ENCODE measurements at regions not wholly inside any gene's neighbourhood (a gene's known extent, or its start where the extent isn't known, plus 50 kb on each side); places are given as distances from the start of the nearest gene placed in this dataset.
A peak's percentile ranks its signal among the peaks of the same experiment; 100 is the strongest.

DNA sequence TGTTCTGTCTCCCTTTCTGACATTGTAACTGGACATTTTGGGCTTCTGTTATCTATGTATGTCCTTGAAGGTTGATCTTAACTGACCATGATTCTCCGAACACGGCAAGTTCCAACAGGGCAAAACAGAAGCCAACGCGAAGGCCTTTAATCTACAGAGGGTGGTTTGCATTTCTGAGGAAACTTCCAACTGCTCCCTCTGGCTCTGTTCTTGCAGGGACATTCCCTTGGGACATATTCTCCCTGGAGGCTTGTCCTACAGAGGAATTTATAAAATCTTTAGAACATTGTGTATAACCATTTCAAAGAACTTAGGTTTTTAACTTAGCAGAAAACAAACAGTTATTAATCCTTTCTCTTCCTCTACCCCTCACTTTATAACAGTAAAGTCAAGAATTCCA, 189.0 kb upstream of the CDYL start:
- DNase-seq (ENCODE audit: low spot score): no peak

DNA sequence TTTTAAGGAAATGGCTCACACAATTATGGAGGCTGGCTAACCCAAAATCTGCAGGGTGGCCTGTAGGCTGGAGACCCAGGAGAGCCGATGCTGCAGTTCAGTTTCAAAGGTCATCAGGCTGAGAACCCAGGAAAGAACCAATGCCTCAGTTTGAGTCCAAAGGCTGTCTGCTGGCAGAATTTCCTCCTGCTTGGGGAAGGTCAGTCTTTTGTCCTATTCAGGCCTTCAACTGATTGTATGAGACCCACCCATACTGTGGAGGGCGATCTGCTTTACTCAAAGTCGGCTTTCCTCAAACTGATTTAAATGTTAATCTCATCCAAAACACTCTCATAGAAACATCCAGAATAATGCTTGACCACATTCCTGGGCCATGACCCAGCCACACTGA, 189.7 kb upstream of the CDYL start:
- no peak for DNase-seq (ENCODE audit: low spot score)

- DNase-seq (ENCODE audit: low spot score): no peak
These were observed 190.3 kb upstream of the CDYL start for GRCh38 chr6:4585682-4586468.

DNA sequence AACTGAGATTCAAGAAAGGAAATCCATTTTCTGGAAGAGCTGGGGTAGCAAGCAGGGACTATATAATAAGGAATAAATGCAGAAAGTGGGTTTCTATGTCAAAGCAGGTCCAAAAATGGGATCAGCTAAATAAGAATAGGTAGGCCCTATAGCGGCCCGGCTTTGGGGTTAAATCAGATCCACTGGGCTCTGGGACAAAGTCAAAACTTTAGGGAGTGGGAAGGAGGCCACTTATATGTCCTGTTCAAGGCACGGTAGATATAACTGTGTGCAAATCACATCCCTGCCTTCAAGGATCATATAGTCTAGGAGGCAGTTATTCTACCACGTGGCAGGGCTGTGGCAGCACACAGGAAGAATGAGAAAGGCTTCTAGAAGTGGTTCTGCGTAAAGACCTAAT, 191.4 kb upstream of the CDYL start:
- no peak for DNase-seq (ENCODE audit: low spot score)

GRCh38 chr6:4582506-4583417, 193.4 kb upstream of the CDYL start:
- DNase-seq (ENCODE audit: low spot score): no peak

GRCh38 chr6:4581468-4582385, 194.5 kb upstream of the CDYL start:
- DNase-seq (ENCODE audit: low spot score): no peak

- DNase-seq (ENCODE audit: low spot score): no peak
These were observed 195.8 kb upstream of the CDYL start for GRCh38 chr6:4580361-4580760.

- DNase-seq (ENCODE audit: low spot score): no peak
These were observed 198.8 kb upstream of the CDYL start for GRCh38 chr6:4577406-4577805.

- DNase-seq (ENCODE audit: low spot score): no peak
These were observed 200.5 kb upstream of the CDYL start for GRCh38 chr6:4575714-4576113.

GRCh38 chr6:4574007-4574406, 202.2 kb upstream of the CDYL start:
- DNase-seq (ENCODE audit: low spot score): no peak

- DNase-seq (ENCODE audit: low spot score): no peak
These were observed 205.2 kb upstream of the CDYL start for GRCh38 chr6:4571011-4571410.

GRCh38 chr6:4568138-4568537, 208.1 kb upstream of the CDYL start:
- peak; percentile 79 for DNase-seq (ENCODE audit: low spot score)

GRCh38 chr6:4567141-4567540, 209.1 kb upstream of the CDYL start:
- no peak for DNase-seq (ENCODE audit: low spot score)

DNA sequence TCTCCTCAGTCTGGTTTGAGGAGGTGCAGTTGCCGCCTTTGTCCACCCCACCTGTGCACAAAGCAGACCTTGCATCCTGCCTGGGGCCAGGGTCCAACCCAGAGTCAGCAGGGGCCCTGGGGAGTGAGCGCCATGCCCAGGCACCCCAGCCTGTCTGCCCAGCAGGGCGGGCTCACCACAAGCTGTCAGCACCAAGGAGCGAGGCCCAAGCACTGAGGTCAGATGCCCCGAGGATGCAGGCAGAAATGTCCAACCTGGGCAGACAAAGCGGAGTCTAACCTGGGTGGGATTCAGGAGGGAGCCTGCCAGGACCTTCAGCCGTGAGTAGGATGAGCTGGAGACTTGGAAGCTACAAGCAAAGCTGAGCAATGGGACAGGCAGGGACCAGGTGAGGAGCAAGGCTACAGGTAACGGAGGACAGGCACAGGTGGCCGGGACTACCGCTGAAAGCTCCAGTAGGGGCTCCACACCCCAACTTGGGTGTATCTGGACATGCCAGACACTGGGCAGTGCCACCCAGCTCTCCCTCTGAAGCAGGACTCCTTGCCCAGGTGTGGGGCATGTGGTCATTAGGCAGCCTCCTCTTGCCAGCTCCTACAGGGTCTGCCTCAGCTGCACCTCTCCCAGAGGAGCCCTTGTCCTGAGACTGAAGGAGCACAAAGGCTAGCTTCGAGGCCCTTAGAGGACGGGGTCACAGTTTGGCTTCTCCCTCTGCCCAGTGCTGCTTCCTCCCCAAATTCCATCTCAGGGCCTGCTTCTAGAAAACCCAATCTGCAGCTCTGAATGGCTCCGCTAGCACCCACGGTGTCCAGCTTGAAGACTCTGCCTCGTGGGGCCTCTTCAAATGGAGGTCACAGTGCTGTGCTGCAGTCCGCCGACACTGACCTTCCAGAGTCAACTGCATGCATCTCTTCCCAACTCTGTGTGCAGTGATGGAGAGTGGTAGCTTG, 210.6 kb upstream of the CDYL start:
- no peak for DNase-seq (ENCODE audit: low spot score)

GRCh38 chr6:4564801-4565271, 211.4 kb upstream of the CDYL start:
- DNase-seq (ENCODE audit: low spot score): peak; percentile 4

DNA sequence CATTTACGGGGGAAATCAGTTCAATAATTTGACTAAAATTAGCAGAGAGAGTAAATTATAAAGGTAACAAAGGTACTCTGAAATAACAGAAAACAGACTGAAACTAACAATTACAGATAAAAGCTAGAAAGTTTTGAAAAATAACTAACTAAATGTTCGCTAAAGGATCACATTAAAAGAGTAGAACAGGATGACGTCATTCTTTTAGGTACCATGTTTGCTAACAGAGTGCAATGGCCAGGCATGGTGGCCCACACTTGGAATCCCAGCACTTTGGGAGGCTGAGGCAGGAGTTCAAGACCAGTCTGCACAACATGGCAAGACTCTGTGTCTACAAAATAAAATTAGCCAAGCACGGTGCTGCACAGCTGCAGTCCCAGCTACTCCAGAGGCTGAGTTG, 212.3 kb upstream of the CDYL start:
- DNase-seq (ENCODE audit: low spot score): no peak

DNA sequence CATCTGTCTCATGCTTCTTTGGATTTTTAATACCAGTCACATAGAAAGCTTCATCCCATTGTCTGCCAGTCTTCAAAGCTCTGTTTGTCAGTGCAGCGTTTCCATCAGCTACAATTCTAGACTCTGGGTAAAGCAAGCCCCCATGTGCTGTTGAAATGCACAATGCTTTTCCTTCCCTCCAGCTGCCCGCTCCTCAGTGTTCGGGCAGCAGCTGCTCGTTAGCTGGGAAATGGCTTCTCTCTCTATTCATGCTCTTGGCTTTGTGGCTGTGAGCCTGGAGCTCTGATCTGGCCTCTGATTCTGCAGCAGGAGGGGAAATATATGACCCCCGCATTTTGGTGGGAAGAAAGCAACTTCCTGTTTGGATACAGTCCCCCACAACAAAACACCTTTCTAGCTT, 213.0 kb upstream of the CDYL start:
- no peak for DNase-seq (ENCODE audit: low spot score)

DNA sequence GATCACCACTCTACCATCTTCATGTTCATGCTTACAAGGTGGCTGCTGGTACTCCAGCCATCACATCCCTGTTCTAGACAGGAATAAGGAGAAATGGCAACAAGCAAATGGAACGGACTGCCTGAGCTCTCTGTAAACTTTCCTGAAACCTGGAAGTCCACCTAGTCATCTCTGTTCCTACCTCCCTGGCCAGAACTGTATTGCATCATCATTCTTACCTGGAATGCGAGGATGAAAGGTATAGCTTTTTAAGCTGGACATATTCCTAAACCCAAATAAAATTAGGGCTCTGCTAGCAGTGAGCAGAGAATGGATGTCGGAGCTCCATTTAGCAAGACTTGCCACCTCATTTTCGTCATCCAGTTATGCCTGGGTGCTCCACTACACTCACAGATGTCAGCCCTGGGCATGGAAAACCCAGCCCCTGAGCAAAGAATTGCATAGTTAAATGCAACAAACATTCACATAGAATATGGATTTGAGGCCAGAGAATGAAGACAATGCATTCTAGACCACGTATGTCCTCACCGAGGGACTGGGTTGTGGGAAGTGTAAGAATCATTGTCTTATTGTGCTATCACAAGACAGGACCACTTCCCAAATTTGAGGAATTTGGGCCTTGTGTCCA, 214.3 kb upstream of the CDYL start:
- DNase-seq (ENCODE audit: low spot score): no peak

GRCh38 chr6:4561078-4561435, 215.1 kb upstream of the CDYL start:
- DNase-seq (ENCODE audit: low spot score): no peak

All from cerebellar cortex (tissue), 1 donor.